CD14-positive monocyte (primary cell): ENCODE measurements at regions not wholly inside any gene's neighbourhood (a gene's known extent, or its start where the extent isn't known, plus 50 kb on each side); places are given as distances from the start of the nearest gene placed in this dataset.

Experiments used
- DNase-seq, 3 donors: peaks; one replicate each; pipeline ENCODE4 v3.0.0-alpha.2; 2011 to 2022
- H2AFZ ChIP-seq: 2 replicates; pipeline ENCODE4 v1.6.0; 2012; ENCODE audit warnings: mild to moderate bottlenecking, low read depth, low read length, inconsistent platforms; ENCODE audit not compliant: insufficient read depth, poor library complexity, severe bottlenecking
- H3K27ac ChIP-seq, 2 donors: 1 replicate in 1 of 2; 2 replicates in 1 of 2; pipeline ENCODE4 v1.5.1; 2012 to 2013; ENCODE audit warnings: low read length in 2 of 2, control low read depth in 1 of 2, inconsistent platforms in 1 of 2, low read depth in 1 of 2, mild to moderate bottlenecking in 1 of 2
- H3K27me3 ChIP-seq, 2 donors: one replicate each; pipeline versions ENCODE4 v1.6.0 to v1.6.1; 2011 to 2013; ENCODE audit warnings: low read length in 2 of 2; ENCODE audit not compliant: control insufficient read depth in 2 of 2, insufficient read depth in 2 of 2
- H3K36me3 ChIP-seq, 2 donors: replicated peaks in 1 of 2; 1 replicate in 1 of 2; 2 replicates in 1 of 2; pipeline versions ENCODE4 v1.5.1 to v1.6.1; 2012 to 2013; ENCODE audit warnings: low read length in 2 of 2, control low read depth in 1 of 2, inconsistent platforms in 1 of 2, mild to moderate bottlenecking in 1 of 2; ENCODE audit not compliant: insufficient read depth in 2 of 2, control insufficient read depth in 1 of 2
- H3K4me1 ChIP-seq, 2 donors: 1 replicate in 1 of 2; 2 replicates in 1 of 2; pipeline versions ENCODE4 v1.5.1 to v1.6.1; 2012 to 2013; ENCODE audit warnings: low read length in 2 of 2, control low read depth in 1 of 2, inconsistent platforms in 1 of 2, mild to moderate bottlenecking in 1 of 2, moderate library complexity in 1 of 2; ENCODE audit not compliant: insufficient read depth in 2 of 2, control insufficient read depth in 1 of 2
- H3K4me2 ChIP-seq: replicated peaks from 2 replicates; pipeline ENCODE3; 2012; ENCODE audit warnings: low read length, moderate library complexity, mild to moderate bottlenecking; ENCODE audit not compliant: poor library complexity, severe bottlenecking; ENCODE audit errors: extremely low read depth
- H3K4me3 ChIP-seq, 3 experiments: fragments of 200-600 bp in 1 of 3; sonication (generic) in 1 of 3; replicated peaks in 1 of 3; 1 replicate in 2 of 3; 2 replicates in 1 of 3; pipeline ENCODE4 v1.5.1; 2011 to 2013; ENCODE audit warnings: low read length in 3 of 3, mild to moderate bottlenecking in 3 of 3, control low read depth in 2 of 3, low read depth in 2 of 3, inconsistent platforms in 1 of 3, moderate library complexity in 1 of 3
- H3K79me2 ChIP-seq: 2 replicates; pipeline ENCODE4 v1.6.0; 2012; ENCODE audit warnings: mild to moderate bottlenecking, control low read depth, inconsistent platforms, low read length, moderate library complexity; ENCODE audit not compliant: insufficient read depth
- H3K9ac ChIP-seq: 2 replicates; pipeline ENCODE4 v1.6.0; 2017; ENCODE audit warnings: low read length, mild to moderate bottlenecking; ENCODE audit not compliant: insufficient read depth, poor library complexity, severe bottlenecking
- H3K9me3 ChIP-seq, 2 donors: replicated peaks in 1 of 2; 1 replicate in 1 of 2; 2 replicates in 1 of 2; pipeline versions ENCODE4 v1.5.1 to v1.6.1; 2012 to 2013; ENCODE audit warnings: low read length in 2 of 2, control low read depth in 1 of 2; ENCODE audit not compliant: control insufficient read depth in 1 of 2, insufficient read depth in 1 of 2
- H4K20me1 ChIP-seq: 2 replicates; pipeline ENCODE4 v1.6.0; 2012; ENCODE audit warnings: mild to moderate bottlenecking, low read length, control low read depth, moderate library complexity; ENCODE audit not compliant: insufficient read depth
- H3K27ac Mint-ChIP-seq, 7 donors: one replicate each; pipeline ENCODE4 v1.8.0; 2020; ENCODE audit warnings: mild to moderate bottlenecking in 7 of 7, mixed read lengths in 7 of 7, moderate library complexity in 6 of 7, inconsistent platforms in 2 of 7
- H3K27me3 Mint-ChIP-seq, 3 donors: one replicate each; pipeline ENCODE4 v1.8.0; 2021 to 2022; ENCODE audit warnings: low read depth in 3 of 3, mild to moderate bottlenecking in 3 of 3, mixed read lengths in 3 of 3, moderate library complexity in 3 of 3, inconsistent platforms in 1 of 3
- H3K36me3 Mint-ChIP-seq, 2 donors: one replicate each; pipeline ENCODE4 v1.8.0; 2020; ENCODE audit warnings: mixed read lengths in 2 of 2, inconsistent platforms in 1 of 2, mild to moderate bottlenecking in 1 of 2
- H3K4me1 Mint-ChIP-seq: one replicate; pipeline ENCODE4 v1.8.0; 2020; ENCODE audit warnings: mild to moderate bottlenecking, mixed read lengths
- H3K4me3 Mint-ChIP-seq, 2 donors: one replicate each; pipeline ENCODE4 v1.8.0; 2020; ENCODE audit warnings: mild to moderate bottlenecking in 2 of 2, mixed read lengths in 2 of 2, moderate library complexity in 1 of 2
- H3K9me3 Mint-ChIP-seq, 7 donors: one replicate each; pipeline ENCODE4 v1.8.0; 2020 to 2022; ENCODE audit warnings: mixed read lengths in 7 of 7, mild to moderate bottlenecking in 6 of 7, moderate library complexity in 6 of 7, inconsistent platforms in 2 of 7
- CTCF ChIP-seq: fragments of 200-600 bp; IDR thresholded peaks from one replicate; pipeline ENCODE4 v1.8.0; 2022; ENCODE audit warnings: antibody characterized with exemption, mild to moderate bottlenecking
- WGBS: methylation state at CpG from one replicate; pipeline ENCODE4 v1.1.5; 2013; ENCODE audit warnings: missing lambda C conversion rate; ENCODE audit not compliant: insufficient coverage; 5-methylcytosine and 5-hydroxymethylcytosine counted together
- intact Hi-C, 2 donors: fragments of 100-400 bp; cut with micrococcal nuclease; formaldehyde crosslinking; loops; one replicate each; pipeline versions ENCODE4 v1.15.0 to v1.15.1; 2023

- Histone ChIP-seq H2AFZ (no peak overlapping the region), H3K4me2 (no peak overlapping the region), H3K4me3 (no peak overlapping the region), H3K4me1 (no peaks in the 10 kb centered on the region), H3K79me2 (no peaks in the 10 kb centered on the region), H4K20me1 (no peaks in the 10 kb centered on the region), H3K9ac (no peak overlapping the region), H3K36me3 (no peaks in the 10 kb centered on the region), H3K27me3 (peaks cover 0 to 1% of the 10 kb centered on the region in 2 donors), H3K27ac (no peak overlapping the region), H3K9me3 (no peaks in the 10 kb centered on the region)
- Mint-ChIP-seq H3K9me3 (peaks cover 0 to 5% (median 2%) of the 10 kb centered on the region in 7 donors), H3K27me3 (peaks cover 0 to 3% (median 2%) of the 10 kb centered on the region in 3 donors), H3K27ac (no peak overlapping the region), H3K4me3 (no peak overlapping the region), H3K4me1 (no peaks in the 10 kb centered on the region), H3K36me3 (no peaks in the 10 kb centered on the region)
- no peak for TF ChIP-seq CTCF
- DNase-seq: no peak
- no CpG with 5 or more reads among the region's 2 CpGs for WGBS
- intact Hi-C loops: no loop called here
Observed at GRCh38 chr5:71874521-71874920, 155.4 kb downstream of the CARTPT start.

GRCh38 chr5:71877511-71877910, 158.4 kb downstream of the CARTPT start:
- H3K27me3 Mint-ChIP-seq: peaks cover 0 to 3% (median 3%) of the 10 kb centered on the region in 3 donors
- H3K4me1 Mint-ChIP-seq: no peaks in the 10 kb centered on the region
- H2AFZ ChIP-seq: no peak overlapping the region
- no peaks in the 10 kb centered on the region for H3K79me2 ChIP-seq
- no peaks in the 10 kb centered on the region for H4K20me1 ChIP-seq
- TF ChIP-seq CTCF: no peak
- H3K4me1 ChIP-seq: no peaks in the 10 kb centered on the region
- no peaks in the 10 kb centered on the region for H3K36me3 ChIP-seq
- no peak overlapping the region for H3K27ac Mint-ChIP-seq
- intact Hi-C loops: no loop called here
- no peak overlapping the region for H3K4me2 ChIP-seq
- no CpG with 5 or more reads among the region's 1 CpG for WGBS
- H3K9me3 Mint-ChIP-seq: peaks cover 0 to 8% (median 0%) of the 10 kb centered on the region in 7 donors
- no peak overlapping the region for H3K9ac ChIP-seq
- H3K4me3 Mint-ChIP-seq: no peak overlapping the region
- DNase-seq: no peak
- no peak overlapping the region for H3K27ac ChIP-seq
- H3K9me3 ChIP-seq: no peaks in the 10 kb centered on the region
- no peak overlapping the region for H3K4me3 ChIP-seq
- no peaks in the 10 kb centered on the region for H3K27me3 ChIP-seq
- H3K36me3 Mint-ChIP-seq: no peaks in the 10 kb centered on the region
